ENCODE measurements at regions not wholly inside any gene's neighbourhood (a gene's known extent, or its start where the extent isn't known, plus 50 kb on each side); places are given as distances from the start of the nearest gene placed in this dataset.

DNA sequence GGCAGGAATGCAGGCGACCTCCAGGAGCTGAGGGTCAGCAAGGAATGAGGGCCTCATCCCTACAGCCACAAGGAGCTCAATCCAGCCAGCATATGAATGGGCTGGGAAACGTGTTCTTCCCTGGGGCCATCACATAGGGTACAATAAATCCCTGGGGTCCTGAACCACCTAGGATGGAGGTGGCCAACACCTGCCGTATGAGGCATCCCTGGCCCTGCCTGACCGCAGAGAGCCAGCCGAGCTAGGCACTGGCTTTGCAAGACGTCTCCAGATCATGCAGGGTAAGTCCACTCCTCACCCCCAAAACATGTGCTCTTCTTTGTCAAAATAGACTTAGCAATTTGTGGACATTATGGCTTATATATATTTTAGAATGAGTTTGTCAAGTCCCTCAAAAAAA is 303.7 kb upstream of the DIO3 start:
- CTCF ChIA-PET, result interaction anchor here (1.2 kb wide), 1 partner anchor 22 kb away, joined by 4 read pairs; no protein-coding TSS in a partner anchor

More for the DNA sequence above, 303.7 kb upstream of the DIO3 start:
- no peaks in the 10 kb centered on the region for H3K9me3 ChIP-seq (replicated peaks; ENCODE audit: control insufficient read depth, insufficient read depth, low read length)
- DNase-seq (ENCODE audit: low read depth, low spot score) (no peak), FAIRE-seq (no peak)
- POLR2A ChIA-PET, result no interaction called here
- BruUV-seq (replicated peaks), result no TSS peak
- H3K27me3 ChIP-seq (ENCODE audit: control insufficient read depth in 2 of 2, insufficient read depth in 2 of 2, low read length in 2 of 2), result peaks cover 3 to 10% of the 10 kb centered on the region in 2 experiments
- H2AFZ ChIP-seq (ENCODE audit: low read depth, low read length), result no peak overlapping the region
- dilution Hi-C loops (cut with MboI; ENCODE audit: extremely low pct_ligation_motif_present, low sequenced_read_pairs), result no loop called here
- H3K9me1 ChIP-seq (replicated peaks; ENCODE audit: control insufficient read depth, extremely low read depth, insufficient read depth, low read length), result no peaks in the 10 kb centered on the region
- H3K4me3 ChIP-seq (replicated peaks in 1 of 3; ENCODE audit: insufficient read depth in 1 of 3, low read depth in 1 of 3, low read length in 3 of 3), result no peak overlapping the region
- H3K27ac ChIP-seq (ENCODE audit: insufficient read depth, low read depth, low read length), result no peak overlapping the region
- no peak overlapping the region for H3K9ac ChIP-seq (replicated peaks; ENCODE audit: extremely low read depth, insufficient read depth, low read length)
- intact Hi-C loops (cut with micrococcal nuclease), result no loop called here
- H4K20me1 ChIP-seq (replicated peaks; ENCODE audit: control insufficient read depth, extremely low read depth, insufficient read depth, low read length), result no peaks in the 10 kb centered on the region
- H3K4me1 ChIP-seq (ENCODE audit: control insufficient read depth, extremely low read depth, insufficient read depth, low read length), result no peaks in the 10 kb centered on the region
- H3K36me3 ChIP-seq (ENCODE audit: control insufficient read depth in 2 of 2, extremely low read depth in 1 of 2, insufficient read depth in 2 of 2, low read length in 2 of 2), result no peaks in the 10 kb centered on the region
- no peak overlapping the region for H3K4me2 ChIP-seq (ENCODE audit: insufficient read depth, low read length)
- H3K79me2 ChIP-seq (ENCODE audit: control insufficient read depth, insufficient read depth, low read length), result no peaks in the 10 kb centered on the region
- TF ChIP-seq FOS (IDR thresholded peaks at IDR 0.05; ENCODE audit: borderline replicate concordance, insufficient read depth, low read length), result no peak
- TF ChIP-seq GATA2 (IDR thresholded peaks at IDR 0.05; ENCODE audit: insufficient read depth, insufficient read length, low read depth, low read length), result no peak
- TF ChIP-seq MAX (IDR thresholded peaks at IDR 0.05; ENCODE audit: insufficient read depth, insufficient read length), result no peak
- no peak for TF ChIP-seq EZH2 (IDR thresholded peaks at IDR 0.05; ENCODE audit: borderline replicate concordance, low read depth, low read length, severe bottlenecking)
- no peak for TF ChIP-seq POLR2AphosphoS5 (IDR thresholded peaks at IDR 0.05; ENCODE audit: insufficient read depth, low read depth, low read length)
- TF ChIP-seq JUN (IDR thresholded peaks at IDR 0.05; ENCODE audit: borderline replicate concordance, insufficient read depth, insufficient read length, low read depth), result no peak
- no peak for TF ChIP-seq POLR2A (IDR thresholded peaks at IDR 0.05; ENCODE audit: low read depth, low read length)
- TF ChIP-seq, protein P1, sequence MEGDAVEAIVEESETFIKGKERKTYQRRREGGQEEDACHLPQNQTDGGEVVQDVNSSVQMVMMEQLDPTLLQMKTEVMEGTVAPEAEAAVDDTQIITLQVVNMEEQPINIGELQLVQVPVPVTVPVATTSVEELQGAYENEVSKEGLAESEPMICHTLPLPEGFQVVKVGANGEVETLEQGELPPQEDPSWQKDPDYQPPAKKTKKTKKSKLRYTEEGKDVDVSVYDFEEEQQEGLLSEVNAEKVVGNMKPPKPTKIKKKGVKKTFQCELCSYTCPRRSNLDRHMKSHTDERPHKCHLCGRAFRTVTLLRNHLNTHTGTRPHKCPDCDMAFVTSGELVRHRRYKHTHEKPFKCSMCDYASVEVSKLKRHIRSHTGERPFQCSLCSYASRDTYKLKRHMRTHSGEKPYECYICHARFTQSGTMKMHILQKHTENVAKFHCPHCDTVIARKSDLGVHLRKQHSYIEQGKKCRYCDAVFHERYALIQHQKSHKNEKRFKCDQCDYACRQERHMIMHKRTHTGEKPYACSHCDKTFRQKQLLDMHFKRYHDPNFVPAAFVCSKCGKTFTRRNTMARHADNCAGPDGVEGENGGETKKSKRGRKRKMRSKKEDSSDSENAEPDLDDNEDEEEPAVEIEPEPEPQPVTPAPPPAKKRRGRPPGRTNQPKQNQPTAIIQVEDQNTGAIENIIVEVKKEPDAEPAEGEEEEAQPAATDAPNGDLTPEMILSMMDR (IDR thresholded peaks at IDR 0.05; ENCODE audit: extremely low read depth in 1 of 2, insufficient read depth in 1 of 2, low read depth in 1 of 2, low read length in 2 of 2), result no peak
- no peak for TF ChIP-seq MYC (IDR thresholded peaks at IDR 0.05; ENCODE audit: low read depth, low read length)

Measured in endothelial cell of umbilical vein (primary cell).